OCI-LY3 (cell line): ENCODE measurements at regions not wholly inside any gene's neighbourhood (a gene's known extent, or its start where the extent isn't known, plus 50 kb on each side); places are given as distances from the start of the nearest gene placed in this dataset.

Source experiments
- H2AFZ ChIP-seq: fragments of 200-600, 300-600 bp; shearing (Covaris generic); 2 replicates; pipeline ENCODE4 v1.6.0; 2014; ENCODE audit warnings: antibody characterized with exemption, low read depth, low read length
- H3K27ac ChIP-seq: fragments of 200-600, 300-600 bp; sonication (generic); 2 replicates; pipeline ENCODE4 v1.5.1; 2014; ENCODE audit warnings: mild to moderate bottlenecking, low read length, moderate library complexity, mixed read lengths
- H3K27me3 ChIP-seq: fragments of 200-600, 300-600 bp; sonication (generic); 2 replicates; pipeline ENCODE4 v1.6.1; 2014; ENCODE audit warnings: low read depth, low read length, mixed read lengths
- H3K36me3 ChIP-seq: fragments of 200-600, 300-600 bp; sonication (generic); replicated peaks from 2 replicates; pipeline ENCODE3; 2014; ENCODE audit warnings: low read depth, low read length, mixed read lengths
- H3K4me1 ChIP-seq: fragments of 300-600, 200-600 bp; sonication (generic); 2 replicates; pipeline ENCODE4 v1.6.1; 2014; ENCODE audit warnings: low read length, mixed read lengths
- H3K4me2 ChIP-seq: fragments of 200-600, 300-600 bp; sonication (generic); 2 replicates; pipeline ENCODE4 v1.6.1; 2014; ENCODE audit warnings: low read length, mixed read lengths
- H3K4me3 ChIP-seq: fragments of 300-600, 200-600 bp; sonication (generic); 2 replicates; pipeline ENCODE4 v1.5.1; 2014; ENCODE audit warnings: antibody characterized with exemption, mild to moderate bottlenecking, low read length, moderate library complexity
- H3K79me2 ChIP-seq: fragments of 300-600, 200-600 bp; shearing (Covaris generic); 2 replicates; pipeline ENCODE4 v1.6.1; 2014; ENCODE audit warnings: mild to moderate bottlenecking, low read length, mixed read lengths
- H3K9ac ChIP-seq: fragments of 300-600, 200-600 bp; shearing (Covaris generic); 2 replicates; pipeline ENCODE4 v1.6.0; 2014; ENCODE audit warnings: mild to moderate bottlenecking, low read length, moderate library complexity
- H3K9me3 ChIP-seq: fragments of 200-600, 300-600 bp; shearing (Covaris generic); 2 replicates; pipeline ENCODE4 v1.6.1; 2014; ENCODE audit warnings: low read length, mixed read lengths; ENCODE audit not compliant: insufficient read depth
- H4K20me1 ChIP-seq: fragments of 200-600, 300-600 bp; sonication (generic); 2 replicates; pipeline ENCODE4 v1.6.1; 2016; ENCODE audit warnings: low read length, mixed read lengths; ENCODE audit not compliant: insufficient read depth
- EZH2phosphoT487 ChIP-seq: fragments of 200-600 bp; shearing (Covaris generic); IDR thresholded peaks from 2 replicates; pipeline ENCODE4 v1.6.1; 2018; ENCODE audit warnings: antibody characterized with exemption, mixed run types, low read depth
- TF ChIP-seq, protein P1 (sequence below): fragments of 200-600, 300-600 bp; sonication (generic); IDR thresholded peaks from 2 replicates; pipeline ENCODE4 v1.5.1; 2014; ENCODE audit warnings: antibody characterized with exemption, low read length, low read depth

GRCh38 chr22:34210301-34210700 lies 290.0 kb upstream of the LARGE1 start:
- Histone ChIP-seq H2AFZ (no peak overlapping the region), H3K79me2 (no peaks in the 10 kb centered on the region), H3K4me1 (no peaks in the 10 kb centered on the region), H3K4me2 (no peak overlapping the region), H3K9me3 (peaks cover 7% of the 10 kb centered on the region; the same call in 1 of the 2 replicates), H3K9ac (no peak overlapping the region), H3K27me3 (no peaks in the 10 kb centered on the region), H4K20me1 (no peaks in the 10 kb centered on the region), H3K4me3 (no peak overlapping the region), H3K27ac (no peak overlapping the region), H3K36me3 (no peaks in the 10 kb centered on the region)
- TF ChIP-seq, protein P1, sequence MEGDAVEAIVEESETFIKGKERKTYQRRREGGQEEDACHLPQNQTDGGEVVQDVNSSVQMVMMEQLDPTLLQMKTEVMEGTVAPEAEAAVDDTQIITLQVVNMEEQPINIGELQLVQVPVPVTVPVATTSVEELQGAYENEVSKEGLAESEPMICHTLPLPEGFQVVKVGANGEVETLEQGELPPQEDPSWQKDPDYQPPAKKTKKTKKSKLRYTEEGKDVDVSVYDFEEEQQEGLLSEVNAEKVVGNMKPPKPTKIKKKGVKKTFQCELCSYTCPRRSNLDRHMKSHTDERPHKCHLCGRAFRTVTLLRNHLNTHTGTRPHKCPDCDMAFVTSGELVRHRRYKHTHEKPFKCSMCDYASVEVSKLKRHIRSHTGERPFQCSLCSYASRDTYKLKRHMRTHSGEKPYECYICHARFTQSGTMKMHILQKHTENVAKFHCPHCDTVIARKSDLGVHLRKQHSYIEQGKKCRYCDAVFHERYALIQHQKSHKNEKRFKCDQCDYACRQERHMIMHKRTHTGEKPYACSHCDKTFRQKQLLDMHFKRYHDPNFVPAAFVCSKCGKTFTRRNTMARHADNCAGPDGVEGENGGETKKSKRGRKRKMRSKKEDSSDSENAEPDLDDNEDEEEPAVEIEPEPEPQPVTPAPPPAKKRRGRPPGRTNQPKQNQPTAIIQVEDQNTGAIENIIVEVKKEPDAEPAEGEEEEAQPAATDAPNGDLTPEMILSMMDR: no peak
- TF ChIP-seq EZH2phosphoT487: no peak

DNA sequence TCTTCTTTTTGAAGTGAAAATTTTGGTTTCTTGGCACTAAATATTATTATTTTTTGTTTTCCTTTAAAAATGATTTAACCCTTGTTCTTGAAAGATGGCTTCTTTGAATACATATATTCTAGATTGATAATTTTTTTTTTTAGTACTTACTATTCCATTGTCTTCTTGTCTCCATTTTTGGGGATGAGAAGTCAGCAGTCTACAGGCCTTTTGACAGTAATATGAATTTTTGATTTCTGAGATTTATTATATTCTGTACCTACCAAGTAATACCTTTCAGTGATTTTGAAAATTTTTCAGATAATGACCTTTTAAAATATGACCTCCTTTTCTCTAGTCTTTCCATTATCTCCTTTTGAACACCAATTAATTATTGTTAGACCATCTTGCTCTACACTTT lies 294.1 kb upstream of the LARGE1 start:
- Histone ChIP-seq H3K79me2 (no peaks in the 10 kb centered on the region), H3K9me3 (peaks cover 7% of the 10 kb centered on the region; the same call in 1 of the 2 replicates), H3K4me1 (no peaks in the 10 kb centered on the region), H3K4me3 (no peak overlapping the region), H3K9ac (no peak overlapping the region), H3K36me3 (no peaks in the 10 kb centered on the region), H3K27ac (no peak overlapping the region), H3K4me2 (no peak overlapping the region), H2AFZ (no peak overlapping the region), H4K20me1 (no peaks in the 10 kb centered on the region), H3K27me3 (0 out of 2 replicates have a peak, but pooled peaks cover 6% of the 10 kb centered on the region)
- TF ChIP-seq EZH2phosphoT487: no peak
- TF ChIP-seq, protein P1: no peak

- no peaks in the 10 kb centered on the region for H3K4me1 ChIP-seq
- H3K9me3 ChIP-seq: no peaks in the 10 kb centered on the region
- H3K27me3 ChIP-seq: peaks cover 18% of the 10 kb centered on the region; the same call in 1 of the 2 replicates
- H3K27ac ChIP-seq: no peak overlapping the region
- no peaks in the 10 kb centered on the region for H4K20me1 ChIP-seq
- H3K79me2 ChIP-seq: no peaks in the 10 kb centered on the region
- no peak overlapping the region for H2AFZ ChIP-seq
- TF ChIP-seq EZH2phosphoT487: no peak
- TF ChIP-seq, protein P1: no peak
- H3K9ac ChIP-seq: no peak overlapping the region
- no peak overlapping the region for H3K4me3 ChIP-seq
- H3K36me3 ChIP-seq: no peaks in the 10 kb centered on the region
- no peak overlapping the region for H3K4me2 ChIP-seq
Observed at GRCh38 chr22:34225278-34225677, 305.0 kb upstream of the LARGE1 start.

GRCh38 chr22:34236527-34236926 lies 316.3 kb upstream of the LARGE1 start:
- Histone ChIP-seq H2AFZ (no peak overlapping the region), H3K4me2 (no peak overlapping the region), H3K79me2 (no peaks in the 10 kb centered on the region), H3K9ac (no peak overlapping the region), H3K4me1 (no peaks in the 10 kb centered on the region), H3K27ac (no peak overlapping the region), H3K9me3 (no peaks in the 10 kb centered on the region), H3K27me3 (peaks cover 11% of the 10 kb centered on the region; the same call in 1 of the 2 replicates), H4K20me1 (no peaks in the 10 kb centered on the region), H3K4me3 (no peak overlapping the region), H3K36me3 (no peaks in the 10 kb centered on the region)
- TF ChIP-seq, protein P1: no peak
- no peak for TF ChIP-seq EZH2phosphoT487
